SU-DHL-6 (cell line): ENCODE measurements at regions not wholly inside any gene's neighbourhood (a gene's known extent, or its start where the extent isn't known, plus 50 kb on each side); places are given as distances from the start of the nearest gene placed in this dataset.

Source experiments
- H2AFZ ChIP-seq: fragments of 200-600 bp; sonication (generic); 2 replicates; pipeline ENCODE4 v1.6.1; 2014; ENCODE audit warnings: low read depth, mild to moderate bottlenecking, moderate library complexity, mixed read lengths, antibody characterized with exemption, low read length; ENCODE audit not compliant: severe bottlenecking
- H3F3A ChIP-seq: fragments of 200-600 bp; shearing (Covaris generic); 2 replicates; pipeline ENCODE4 v1.6.0; 2016; ENCODE audit warnings: antibody characterized with exemption, mild to moderate bottlenecking; ENCODE audit not compliant: insufficient read depth
- H3K27ac ChIP-seq: fragments of 200-600 bp; sonication (generic); 2 replicates; pipeline ENCODE4 v1.5.1; 2016; ENCODE audit warnings: low read depth, mild to moderate bottlenecking, low read length, moderate library complexity, mixed read lengths
- H3K27me3 ChIP-seq: fragments of 200-600 bp; sonication (generic), shearing (Covaris generic); 2 replicates; pipeline ENCODE4 v1.6.0; 2014; ENCODE audit warnings: mild to moderate bottlenecking, low read length
- H3K36me3 ChIP-seq: fragments of 200-600 bp; sonication (generic); 2 replicates; pipeline ENCODE4 v1.6.1; 2014; ENCODE audit warnings: mild to moderate bottlenecking, low read length, mixed read lengths
- H3K4me2 ChIP-seq: fragments of 300-600, 200-600 bp; shearing (Covaris generic), sonication (generic); 2 replicates; pipeline ENCODE4 v1.6.0; 2014; ENCODE audit warnings: low read length, low read depth, mild to moderate bottlenecking; ENCODE audit not compliant: poor library complexity, severe bottlenecking
- H3K4me3 ChIP-seq: fragments of 200-600 bp; sonication (generic); 2 replicates; pipeline ENCODE4 v1.5.1; 2014; ENCODE audit warnings: antibody characterized with exemption, low read length, mild to moderate bottlenecking, mixed read lengths; ENCODE audit not compliant: insufficient read depth, poor library complexity, severe bottlenecking
- H3K79me2 ChIP-seq: fragments of 200-600 bp; sonication (generic); 2 replicates; pipeline ENCODE4 v1.6.1; 2014; ENCODE audit warnings: mild to moderate bottlenecking, low read length, moderate library complexity; ENCODE audit not compliant: insufficient read depth
- H3K9ac ChIP-seq: fragments of 200-600 bp; sonication (generic); 2 replicates; pipeline ENCODE4 v1.7.0; 2014; ENCODE audit warnings: mild to moderate bottlenecking, low read length
- H3K9me2 ChIP-seq: fragments of 200-600 bp; sonication (generic); replicated peaks from 2 replicates; pipeline ENCODE4 v1.6.1; 2014; ENCODE audit warnings: low read length; ENCODE audit not compliant: insufficient read depth
- H3K9me3 ChIP-seq: fragments of 200-600 bp; sonication (generic); 2 replicates; pipeline ENCODE4 v1.6.1; 2014; ENCODE audit warnings: low read length, mixed read lengths; ENCODE audit not compliant: insufficient read depth
- H4K20me1 ChIP-seq: fragments of 200-600 bp; sonication (generic); 2 replicates; pipeline ENCODE4 v1.6.1; 2014; ENCODE audit warnings: low read depth, mild to moderate bottlenecking, antibody characterized with exemption, low read length, moderate library complexity, mixed read lengths
- EZH2phosphoT487 ChIP-seq: fragments of 200-600 bp; sonication (generic), shearing (Covaris generic); conservative IDR thresholded peaks from 2 replicates; pipeline ENCODE4 v1.6.1; 2018; ENCODE audit warnings: mild to moderate bottlenecking, antibody characterized with exemption, low read length, moderate library complexity, mixed read lengths
- TF ChIP-seq, protein P1 (sequence below): fragments of 200-600 bp; sonication (generic); IDR thresholded peaks from one replicate; pipeline ENCODE4 v1.5.1; 2017; ENCODE audit warnings: antibody characterized with exemption, mild to moderate bottlenecking, low read length, moderate library complexity; ENCODE audit not compliant: insufficient read depth, poor library complexity, severe bottlenecking

DNA sequence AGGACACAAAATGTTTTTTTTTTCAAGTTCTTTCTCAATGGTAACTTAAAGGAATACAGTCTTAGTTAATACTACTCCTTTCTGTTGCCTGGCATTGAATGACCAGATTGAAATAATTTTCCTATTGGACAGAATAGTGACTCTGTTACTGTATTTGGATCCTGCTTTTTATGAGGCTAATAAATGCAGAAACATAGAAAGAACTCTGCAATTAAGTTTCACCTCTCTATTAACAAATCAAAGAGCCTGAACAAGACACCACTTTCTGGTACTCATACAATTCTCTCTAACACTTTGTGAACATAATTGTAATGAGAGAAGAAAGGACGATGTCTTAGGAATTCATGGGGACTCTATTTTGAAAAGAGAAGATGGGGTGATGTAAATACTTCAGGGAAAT, 308.4 kb upstream of the ROBO2 start:
- no peaks in the 10 kb centered on the region for H3F3A ChIP-seq
- TF ChIP-seq EZH2phosphoT487, result no peak
- TF ChIP-seq, protein P1, sequence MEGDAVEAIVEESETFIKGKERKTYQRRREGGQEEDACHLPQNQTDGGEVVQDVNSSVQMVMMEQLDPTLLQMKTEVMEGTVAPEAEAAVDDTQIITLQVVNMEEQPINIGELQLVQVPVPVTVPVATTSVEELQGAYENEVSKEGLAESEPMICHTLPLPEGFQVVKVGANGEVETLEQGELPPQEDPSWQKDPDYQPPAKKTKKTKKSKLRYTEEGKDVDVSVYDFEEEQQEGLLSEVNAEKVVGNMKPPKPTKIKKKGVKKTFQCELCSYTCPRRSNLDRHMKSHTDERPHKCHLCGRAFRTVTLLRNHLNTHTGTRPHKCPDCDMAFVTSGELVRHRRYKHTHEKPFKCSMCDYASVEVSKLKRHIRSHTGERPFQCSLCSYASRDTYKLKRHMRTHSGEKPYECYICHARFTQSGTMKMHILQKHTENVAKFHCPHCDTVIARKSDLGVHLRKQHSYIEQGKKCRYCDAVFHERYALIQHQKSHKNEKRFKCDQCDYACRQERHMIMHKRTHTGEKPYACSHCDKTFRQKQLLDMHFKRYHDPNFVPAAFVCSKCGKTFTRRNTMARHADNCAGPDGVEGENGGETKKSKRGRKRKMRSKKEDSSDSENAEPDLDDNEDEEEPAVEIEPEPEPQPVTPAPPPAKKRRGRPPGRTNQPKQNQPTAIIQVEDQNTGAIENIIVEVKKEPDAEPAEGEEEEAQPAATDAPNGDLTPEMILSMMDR, result no peak
- H3K27ac ChIP-seq, result no peak overlapping the region
- no peaks in the 10 kb centered on the region for H4K20me1 ChIP-seq
- H2AFZ ChIP-seq, result no peak overlapping the region
- H3K9me2 ChIP-seq, result no peaks in the 10 kb centered on the region
- H3K9ac ChIP-seq, result no peak overlapping the region
- H3K4me2 ChIP-seq, result no peak overlapping the region
- H3K79me2 ChIP-seq, result no peaks in the 10 kb centered on the region
- no peaks in the 10 kb centered on the region for H3K27me3 ChIP-seq
- no peaks in the 10 kb centered on the region for H3K36me3 ChIP-seq
- no peaks in the 10 kb centered on the region for H3K9me3 ChIP-seq
- H3K4me3 ChIP-seq, result no peak overlapping the region

DNA sequence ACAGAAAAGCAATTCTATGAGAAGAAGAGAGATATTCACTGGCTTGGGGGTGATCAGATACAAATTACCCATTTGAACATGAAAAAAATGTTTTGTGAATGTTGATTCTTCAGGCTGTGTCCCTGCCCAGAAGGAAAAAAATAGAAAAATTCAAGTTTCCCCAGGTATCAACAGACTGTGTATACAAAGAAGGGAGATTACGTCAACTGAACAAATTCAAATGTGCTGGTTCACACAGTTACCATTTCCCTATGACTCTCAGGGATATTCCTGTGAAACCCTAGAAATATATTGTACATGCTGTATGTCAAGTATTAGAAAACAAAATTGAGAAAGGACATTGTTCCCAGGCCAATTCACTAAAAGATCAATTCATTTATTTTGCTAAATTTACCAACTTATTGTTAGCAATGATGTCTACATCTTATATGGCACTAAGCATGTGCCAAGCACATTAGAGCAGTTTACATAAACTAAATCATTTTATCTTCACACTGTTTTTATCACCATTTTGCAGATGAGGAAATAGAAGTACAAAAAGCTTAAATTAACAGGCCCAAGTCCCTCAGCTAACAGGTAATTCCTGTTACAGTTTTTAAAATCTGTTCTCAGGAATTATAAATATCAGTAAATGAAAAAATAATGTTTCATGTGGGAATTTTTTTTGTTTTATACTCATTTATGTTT, 306.7 kb upstream of the ROBO2 start:
- Histone ChIP-seq H3K9me3 (no peaks in the 10 kb centered on the region), H4K20me1 (no peaks in the 10 kb centered on the region), H3F3A (no peaks in the 10 kb centered on the region), H3K9me2 (no peaks in the 10 kb centered on the region), H3K36me3 (no peaks in the 10 kb centered on the region), H2AFZ (no peak overlapping the region), H3K4me3 (no peak overlapping the region), H3K9ac (no peak overlapping the region), H3K4me2 (no peak overlapping the region), H3K79me2 (no peaks in the 10 kb centered on the region), H3K27ac (no peak overlapping the region), H3K27me3 (no peaks in the 10 kb centered on the region)
- TF ChIP-seq EZH2phosphoT487, result no peak
- TF ChIP-seq, protein P1, result no peak

DNA sequence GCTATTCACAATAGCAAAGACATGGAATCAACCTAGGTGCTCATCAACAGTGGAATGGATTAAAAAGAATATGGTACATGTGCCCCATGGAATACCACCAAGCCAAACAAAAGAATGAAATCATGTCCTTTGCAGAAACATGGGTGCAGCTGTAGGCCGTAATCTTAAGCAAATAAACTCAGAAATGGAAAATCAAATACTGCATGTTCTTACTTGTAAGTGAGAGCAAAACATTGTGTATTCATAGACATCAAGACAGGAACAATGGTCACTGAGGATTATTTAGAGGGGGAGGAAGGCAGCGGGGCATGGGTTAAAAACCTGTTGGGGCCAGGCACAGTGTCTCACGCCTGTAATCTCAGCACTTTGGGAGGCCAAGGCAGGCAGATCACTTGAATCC, 304.7 kb upstream of the ROBO2 start:
- TF ChIP-seq EZH2phosphoT487, result no peak
- TF ChIP-seq, protein P1, result no peak
- H3K4me2 ChIP-seq, result no peak overlapping the region
- no peak overlapping the region for H3K27ac ChIP-seq
- no peaks in the 10 kb centered on the region for H4K20me1 ChIP-seq
- no peaks in the 10 kb centered on the region for H3F3A ChIP-seq
- no peaks in the 10 kb centered on the region for H3K79me2 ChIP-seq
- H2AFZ ChIP-seq, result no peak overlapping the region
- H3K9ac ChIP-seq, result no peak overlapping the region
- no peaks in the 10 kb centered on the region for H3K36me3 ChIP-seq
- H3K9me3 ChIP-seq, result no peaks in the 10 kb centered on the region
- no peak overlapping the region for H3K4me3 ChIP-seq
- H3K9me2 ChIP-seq, result no peaks in the 10 kb centered on the region
- no peaks in the 10 kb centered on the region for H3K27me3 ChIP-seq
